ENCODE measurements at regions not wholly inside any gene's neighbourhood (a gene's known extent, or its start where the extent isn't known, plus 50 kb on each side); places are given as distances from the start of the nearest gene placed in this dataset.
"Not testable (repeated sequence)": the region's sequence is repeated elsewhere in the genome, so short reads cannot be mapped to it uniquely, and the experiment has no call there.

GRCh38 chr13:104949840-104950740, 1585.4 kb downstream of the EFNB2 start:
- H3K4me1 Mint-ChIP-seq (ENCODE audit: low read depth) = peaks cover 45% of the 10 kb centered on the region; the same call in 1 of the 2 replicates
- H3K27ac Mint-ChIP-seq = peak overlapping the region; percentile 43; the same call in 1 of the 2 replicates
- H3K9me3 Mint-ChIP-seq = peaks cover 11% of the 10 kb centered on the region; the same call in 1 of the 2 replicates
- H3K4me3 Mint-ChIP-seq = peak overlapping the region; percentile 74; the same call in 1 of the 2 replicates
- H3K36me3 Mint-ChIP-seq (ENCODE audit: low read depth) = no peaks in the 10 kb centered on the region
- H3K27me3 Mint-ChIP-seq (ENCODE audit: insufficient read depth) = no peaks in the 10 kb centered on the region; the same call in 1 of the 2 replicates
- no peak for DNase-seq
- TF ChIP-seq CTCF (IDR thresholded peaks at IDR 0.05) = no peak

GRCh38 chr13:104944176-104944575, 1591.3 kb downstream of the EFNB2 start:
- no peak for DNase-seq
- Mint-ChIP-seq H3K27me3 (ENCODE audit: insufficient read depth) (no peaks in the 10 kb centered on the region; the same call in 1 of the 2 replicates), H3K4me1 (ENCODE audit: low read depth) (peaks cover 30% of the 10 kb centered on the region; the same call in 1 of the 2 replicates), H3K9me3 (no peaks in the 10 kb centered on the region; the same call in 1 of the 2 replicates), H3K27ac (no peak overlapping the region), H3K36me3 (ENCODE audit: low read depth) (no peaks in the 10 kb centered on the region), H3K4me3 (no peak overlapping the region; the same call in 1 of the 2 replicates)
- TF ChIP-seq CTCF (IDR thresholded peaks at IDR 0.05) = no peak

- peaks cover 34% of the 10 kb centered on the region; the same call in 1 of the 2 replicates for H3K4me1 Mint-ChIP-seq (ENCODE audit: low read depth)
- H3K27me3 Mint-ChIP-seq (ENCODE audit: insufficient read depth) = no peaks in the 10 kb centered on the region; the same call in 1 of the 2 replicates
- no peaks in the 10 kb centered on the region for H3K36me3 Mint-ChIP-seq (ENCODE audit: low read depth)
- no peak for DNase-seq
- H3K27ac Mint-ChIP-seq = peak overlapping the region; percentile 1; the same call in 1 of the 2 replicates
- no peaks in the 10 kb centered on the region; the same call in 1 of the 2 replicates for H3K9me3 Mint-ChIP-seq
- peak overlapping the region; percentile 65; the same call in 1 of the 2 replicates for H3K4me3 Mint-ChIP-seq
- TF ChIP-seq CTCF (IDR thresholded peaks at IDR 0.05) = no peak
These were observed 1592.1 kb downstream of the EFNB2 start for GRCh38 chr13:104943331-104943730.

- no peak for DNase-seq
- TF ChIP-seq CTCF (IDR thresholded peaks at IDR 0.05) = no peak
- no peaks in the 10 kb centered on the region for H3K36me3 Mint-ChIP-seq (ENCODE audit: low read depth)
- H3K4me3 Mint-ChIP-seq = peak overlapping the region; percentile 68; the same call in 1 of the 2 replicates
- peaks cover 12% of the 10 kb centered on the region; the same call in 1 of the 2 replicates for H3K9me3 Mint-ChIP-seq
- peaks cover 25% of the 10 kb centered on the region; the same call in 1 of the 2 replicates for H3K4me1 Mint-ChIP-seq (ENCODE audit: low read depth)
- no peaks in the 10 kb centered on the region for H3K27me3 Mint-ChIP-seq (ENCODE audit: insufficient read depth)
- H3K27ac Mint-ChIP-seq = peak overlapping the region; percentile 59; the same call in 1 of the 2 replicates
These were observed 1597.6 kb downstream of the EFNB2 start for GRCh38 chr13:104937881-104938280.

- H3K9me3 Mint-ChIP-seq = peaks cover 12% of the 10 kb centered on the region; the same call in 1 of the 2 replicates
These were observed 1599.2 kb downstream of the EFNB2 start for GRCh38 chr13:104936304-104936703.

GRCh38 chr13:104920513-104920912, 1614.9 kb downstream of the EFNB2 start:
- DNase-seq; H3K36me3 Mint-ChIP-seq (ENCODE audit: low read depth); H3K27ac Mint-ChIP-seq; H3K4me1 Mint-ChIP-seq (ENCODE audit: low read depth); H3K27me3 Mint-ChIP-seq (ENCODE audit: insufficient read depth); H3K4me3 Mint-ChIP-seq: not testable (repeated sequence)
- peaks cover 40% of the 10 kb centered on the region for H3K9me3 Mint-ChIP-seq

More at GRCh38 chr13:104936304-104936703, 1599.2 kb downstream of the EFNB2 start:
- no peak for TF ChIP-seq CTCF (IDR thresholded peaks at IDR 0.05)
- no peaks in the 10 kb centered on the region for H3K27me3 Mint-ChIP-seq (ENCODE audit: insufficient read depth)
- H3K36me3 Mint-ChIP-seq (ENCODE audit: low read depth) = no peaks in the 10 kb centered on the region
- no peak overlapping the region for H3K4me3 Mint-ChIP-seq
- peaks cover 15% of the 10 kb centered on the region; the same call in 1 of the 2 replicates for H3K4me1 Mint-ChIP-seq (ENCODE audit: low read depth)
- no peak overlapping the region for H3K27ac Mint-ChIP-seq
- DNase-seq = no peak
